Coronary artery (tissue), 2 donors: ENCODE measurements at regions not wholly inside any gene's neighbourhood (a gene's known extent, or its start where the extent isn't known, plus 50 kb on each side); places are given as distances from the start of the nearest gene placed in this dataset.
A peak's percentile ranks its signal among the peaks of the same experiment; 100 is the strongest.
"Not testable (repeated sequence)": the region's sequence is repeated elsewhere in the genome, so short reads cannot be mapped to it uniquely, and the experiment has no call there.

ENCODE experiments used
- DNase-seq: peaks from one replicate; pipeline ENCODE4 v3.0.0-alpha.2; 2017; ENCODE audit warnings: low spot score
- H3K27ac ChIP-seq, 2 donors: fragments of 200-600 bp; sonication (generic); one replicate each; pipeline ENCODE4 v1.5.1; 2016 to 2019
- H3K4me3 ChIP-seq: fragments of 200-600 bp; sonication (generic); 2 replicates; pipeline ENCODE4 v1.5.1; 2016; ENCODE audit warnings: mild to moderate bottlenecking, moderate library complexity
- TF ChIP-seq, protein P1 (sequence below): fragments of 200-600 bp; sonication (generic); IDR thresholded peaks from one replicate; pipeline ENCODE4 v1.5.1; 2019; ENCODE audit warnings: antibody characterized with exemption

DNA sequence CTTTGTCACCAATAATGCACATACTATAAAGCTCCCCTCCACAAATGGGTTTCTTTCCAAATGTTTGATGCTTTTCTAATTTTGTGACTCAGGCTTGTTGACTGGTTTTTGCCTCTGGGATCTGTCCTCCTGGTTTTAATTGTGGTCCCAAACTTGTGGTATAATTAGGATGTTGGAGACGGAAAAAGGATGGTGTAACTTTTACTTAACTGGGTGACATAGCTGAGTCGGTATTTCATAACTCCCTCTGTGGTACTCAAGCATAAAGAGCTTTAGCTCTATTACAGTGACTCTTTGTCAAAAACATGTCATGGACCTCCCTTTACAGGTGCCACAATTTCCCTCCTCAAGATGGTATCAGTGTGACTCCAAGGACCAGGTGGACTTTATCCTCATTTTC is 119.7 kb upstream of the RBPJ start:
- Histone ChIP-seq H3K4me3 (no peak overlapping the region), H3K27ac (no peak overlapping the region)

DNA sequence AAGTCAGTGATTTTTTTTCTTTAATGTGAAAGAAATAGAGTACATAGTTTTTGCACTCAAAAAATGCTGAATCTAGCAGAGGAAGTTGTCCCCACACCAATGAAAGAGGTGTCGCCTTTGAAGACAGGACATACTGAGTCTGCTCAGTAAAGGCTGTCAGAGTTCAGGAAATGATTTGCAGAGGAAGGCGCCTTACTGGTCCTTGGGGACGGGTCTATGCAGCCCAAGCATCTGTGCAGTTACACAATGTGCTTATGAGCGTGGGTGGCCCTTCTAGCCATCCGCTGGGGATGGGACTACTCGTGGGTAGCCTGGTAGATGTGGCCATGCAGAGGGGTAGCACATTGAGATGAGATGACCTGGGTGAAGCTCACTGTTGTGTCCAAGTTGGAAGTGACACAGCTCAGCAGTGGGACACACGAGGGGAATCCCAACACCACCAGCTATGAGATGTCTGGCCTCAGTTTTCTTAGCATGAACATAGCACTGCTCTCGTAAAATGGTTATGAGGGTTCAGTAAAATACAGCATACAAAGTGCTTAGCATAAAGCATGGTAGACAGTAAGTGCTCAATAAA is 116.5 kb upstream of the RBPJ start:
- Histone ChIP-seq H3K27ac (no peak overlapping the region), H3K4me3 (no peak overlapping the region)
- no peak for DNase-seq
- TF ChIP-seq, protein P1, sequence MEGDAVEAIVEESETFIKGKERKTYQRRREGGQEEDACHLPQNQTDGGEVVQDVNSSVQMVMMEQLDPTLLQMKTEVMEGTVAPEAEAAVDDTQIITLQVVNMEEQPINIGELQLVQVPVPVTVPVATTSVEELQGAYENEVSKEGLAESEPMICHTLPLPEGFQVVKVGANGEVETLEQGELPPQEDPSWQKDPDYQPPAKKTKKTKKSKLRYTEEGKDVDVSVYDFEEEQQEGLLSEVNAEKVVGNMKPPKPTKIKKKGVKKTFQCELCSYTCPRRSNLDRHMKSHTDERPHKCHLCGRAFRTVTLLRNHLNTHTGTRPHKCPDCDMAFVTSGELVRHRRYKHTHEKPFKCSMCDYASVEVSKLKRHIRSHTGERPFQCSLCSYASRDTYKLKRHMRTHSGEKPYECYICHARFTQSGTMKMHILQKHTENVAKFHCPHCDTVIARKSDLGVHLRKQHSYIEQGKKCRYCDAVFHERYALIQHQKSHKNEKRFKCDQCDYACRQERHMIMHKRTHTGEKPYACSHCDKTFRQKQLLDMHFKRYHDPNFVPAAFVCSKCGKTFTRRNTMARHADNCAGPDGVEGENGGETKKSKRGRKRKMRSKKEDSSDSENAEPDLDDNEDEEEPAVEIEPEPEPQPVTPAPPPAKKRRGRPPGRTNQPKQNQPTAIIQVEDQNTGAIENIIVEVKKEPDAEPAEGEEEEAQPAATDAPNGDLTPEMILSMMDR, result no peak

More for the DNA sequence above, 119.7 kb upstream of the RBPJ start:
- TF ChIP-seq, protein P1, result no peak
- no peak for DNase-seq

DNA sequence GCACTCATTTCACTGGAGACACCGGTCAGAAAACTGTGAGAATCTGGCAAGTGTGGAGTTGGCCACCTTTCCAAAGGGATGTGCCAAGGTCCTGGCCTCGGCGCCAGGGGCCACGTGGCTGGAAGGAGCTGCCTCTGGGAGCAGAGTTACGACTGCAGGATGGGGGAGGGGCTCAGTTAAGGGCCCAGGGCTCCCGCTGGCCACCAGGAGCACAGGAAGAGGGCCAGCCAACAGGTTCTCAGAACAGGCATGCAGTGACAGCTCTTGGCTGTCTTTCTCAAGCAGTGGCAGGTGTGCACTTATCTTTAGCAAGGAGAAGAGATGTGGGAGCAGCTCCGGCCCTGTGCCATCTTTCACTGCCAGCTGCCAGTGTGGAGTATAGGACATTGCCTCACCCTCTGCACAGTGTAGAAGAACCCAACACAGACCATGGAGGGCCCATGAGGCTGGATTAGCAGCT is 115.9 kb upstream of the RBPJ start:
- TF ChIP-seq, protein P1, result no peak
- Histone ChIP-seq H3K4me3 (no peak overlapping the region), H3K27ac (no peak overlapping the region)
- DNase-seq, result no peak

- Histone ChIP-seq H3K27ac (peak overlapping the region; percentile 38 to 40), H3K4me3 (no peak overlapping the region)
- no peak for DNase-seq
- TF ChIP-seq, protein P1, result no peak
Observed at GRCh38 chr4:26206339-26206738, 114.5 kb upstream of the RBPJ start.

- TF ChIP-seq, protein P1, result no peak
- no peak for DNase-seq
- Histone ChIP-seq H3K27ac (no peak overlapping the region), H3K4me3 (no peak overlapping the region)
Observed at GRCh38 chr4:26206999-26207398, 113.8 kb upstream of the RBPJ start.

DNA sequence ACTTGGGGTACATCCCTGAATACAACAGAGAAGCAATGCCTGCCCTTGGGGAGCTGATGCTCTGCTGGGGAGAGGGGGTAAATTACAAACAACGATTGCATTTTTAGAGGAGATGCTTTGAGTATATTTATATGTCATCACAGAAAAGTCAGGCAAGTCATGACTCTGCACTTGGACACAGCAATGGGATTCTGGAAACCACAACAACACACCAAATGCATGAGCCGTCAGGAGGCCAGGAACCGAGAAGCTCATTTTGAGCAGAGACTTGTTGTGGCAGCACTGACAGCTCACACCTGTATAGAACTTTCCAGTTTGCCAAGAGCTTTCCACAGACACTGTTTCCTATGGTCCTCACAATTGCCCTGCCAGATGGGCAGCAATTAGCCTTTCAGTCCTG is 113.2 kb upstream of the RBPJ start:
- no peak overlapping the region for H3K27ac ChIP-seq
- TF ChIP-seq, protein P1, result no peak
- H3K4me3 ChIP-seq, result no peak overlapping the region
- no peak for DNase-seq

DNA sequence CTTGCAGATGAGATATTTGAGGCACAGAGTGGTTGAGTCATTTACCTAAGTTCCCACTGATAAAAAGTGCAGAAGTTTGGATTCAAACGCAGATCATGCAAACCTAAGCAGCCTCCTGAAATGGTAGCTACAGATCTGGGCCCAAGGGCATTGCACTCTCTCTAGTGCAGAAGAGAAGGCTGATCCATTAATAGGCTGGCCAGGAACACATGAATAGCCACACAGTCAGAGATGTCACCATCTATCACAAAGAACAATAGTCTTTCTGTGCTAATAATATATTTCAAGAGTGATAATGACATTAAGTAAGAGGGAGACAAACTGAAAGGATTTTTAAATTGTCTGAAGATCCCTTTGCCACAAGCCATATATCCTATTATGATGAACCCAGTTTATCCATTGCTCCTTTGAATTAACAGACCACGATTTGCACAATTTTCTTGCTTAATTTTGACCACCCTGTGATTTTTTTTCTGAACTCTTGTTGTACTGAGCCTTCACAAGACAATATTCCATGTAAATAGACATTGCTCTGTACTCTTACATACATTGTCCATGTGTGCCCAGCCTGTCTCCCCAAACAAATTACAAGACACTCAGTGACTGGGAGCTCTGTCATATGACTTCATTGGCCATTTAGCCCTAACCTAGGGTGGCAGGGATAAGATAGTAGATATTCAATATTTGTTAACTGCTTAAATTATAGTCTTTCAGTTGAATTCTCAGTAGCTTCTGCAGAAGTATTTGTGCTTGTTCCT is 112.4 kb upstream of the RBPJ start:
- TF ChIP-seq, protein P1, result no peak
- H3K27ac ChIP-seq, result no peak overlapping the region
- DNase-seq, result no peak
- no peak overlapping the region for H3K4me3 ChIP-seq

GRCh38 chr4:26209378-26209777 is 111.4 kb upstream of the RBPJ start:
- not testable (repeated sequence) for H3K27ac ChIP-seq

More at GRCh38 chr4:26209378-26209777, 111.4 kb upstream of the RBPJ start:
- not testable (repeated sequence) for H3K4me3 ChIP-seq, DNase-seq
